ENCODE measurements at regions not wholly inside any gene's neighbourhood (a gene's known extent, or its start where the extent isn't known, plus 50 kb on each side); places are given as distances from the start of the nearest gene placed in this dataset.
A peak's percentile ranks its signal among the peaks of the same experiment; 100 is the strongest.

DNA sequence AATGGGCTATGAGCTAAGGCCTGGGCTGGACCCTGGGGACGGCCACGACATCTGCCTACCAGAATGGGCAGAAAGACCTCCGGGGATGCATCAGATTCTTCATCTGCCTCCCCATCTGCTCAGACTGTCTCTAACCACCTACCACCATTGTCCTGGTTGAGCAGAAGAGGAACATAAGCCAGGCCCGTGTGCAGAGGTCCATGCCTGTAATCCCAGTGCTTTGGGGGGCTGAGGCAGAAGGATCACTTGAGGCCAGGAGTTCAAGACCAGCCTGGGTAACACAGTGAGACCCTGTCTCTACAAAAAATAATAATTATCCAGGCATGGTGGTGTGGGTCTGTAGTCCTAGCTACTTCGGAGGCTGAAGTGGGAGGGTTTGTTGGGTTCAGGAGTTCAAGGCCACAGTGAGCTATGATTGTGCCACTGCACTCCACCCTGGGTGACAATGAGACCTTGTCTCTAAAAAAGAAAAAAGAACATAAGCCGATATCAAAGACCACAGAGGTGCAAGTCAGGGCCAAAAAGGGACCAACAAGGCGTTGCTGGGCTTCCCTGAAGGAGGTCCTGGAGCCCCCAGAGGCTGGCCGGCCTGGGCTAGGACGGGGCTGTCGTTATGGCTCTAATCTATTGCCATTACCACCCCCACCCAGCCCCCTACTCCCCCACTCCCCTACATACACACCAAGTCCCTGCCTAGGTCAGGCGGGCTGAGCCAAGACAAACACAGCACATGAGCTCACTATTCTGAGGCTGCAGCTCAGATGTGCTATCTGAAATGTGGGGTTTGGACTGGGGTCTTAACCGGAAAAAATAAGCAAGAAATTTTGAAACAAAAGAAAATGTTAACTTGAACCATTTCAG, 239.2 kb upstream of the RAB4A start:
- no peak for DNase-seq (ENCODE audit: low read depth)

DNA sequence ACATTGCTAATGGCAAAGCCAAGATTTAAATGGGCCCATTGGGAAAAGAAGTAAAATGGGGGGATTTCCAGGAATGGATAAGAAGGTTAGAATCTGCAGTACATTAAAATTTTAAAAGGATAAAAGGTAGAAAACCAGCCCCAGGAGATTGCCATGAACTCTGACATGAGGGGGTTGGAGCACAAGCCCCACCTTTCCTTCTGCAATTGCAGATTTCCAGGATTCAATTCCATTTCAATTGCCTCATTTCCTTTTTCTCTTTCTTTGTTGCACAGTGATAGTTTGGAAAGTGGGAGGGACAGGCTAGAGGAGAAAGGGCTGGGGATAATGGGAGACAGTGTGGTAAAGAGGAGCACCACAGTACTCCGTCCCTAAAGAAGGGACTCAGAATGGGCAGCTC, 238.5 kb upstream of the RAB4A start:
- DNase-seq (ENCODE audit: low read depth) = no peak

GRCh38 chr1:229033480-229033879, 237.4 kb upstream of the RAB4A start:
- DNase-seq (ENCODE audit: low read depth) = no peak

- DNase-seq (ENCODE audit: low read depth) = no peak
Measured at GRCh38 chr1:229034342-229034741, 236.6 kb upstream of the RAB4A start.

GRCh38 chr1:229035054-229035747, 235.7 kb upstream of the RAB4A start:
- DNase-seq (ENCODE audit: low read depth) = no peak

DNA sequence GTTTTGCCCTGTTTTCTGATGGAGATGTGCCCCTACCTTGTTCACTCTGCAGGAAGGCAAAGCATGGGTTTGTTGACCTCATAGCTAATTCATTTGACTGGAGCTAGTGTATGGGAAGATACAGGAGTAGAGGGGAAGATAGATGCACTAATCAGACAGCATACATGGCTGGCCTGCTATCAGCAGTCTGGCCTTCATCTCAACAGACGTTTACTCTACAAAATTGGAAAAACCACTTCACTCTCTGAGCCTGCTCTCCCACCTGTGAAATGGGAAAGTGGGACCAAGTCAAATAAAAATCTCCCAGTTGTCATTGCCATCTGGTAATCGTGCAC, 235.2 kb upstream of the RAB4A start:
- no peak for DNase-seq (ENCODE audit: low read depth)

- DNase-seq (ENCODE audit: low read depth) = peak; percentile 68
Measured at GRCh38 chr1:229037806-229038405, 233.0 kb upstream of the RAB4A start.

DNA sequence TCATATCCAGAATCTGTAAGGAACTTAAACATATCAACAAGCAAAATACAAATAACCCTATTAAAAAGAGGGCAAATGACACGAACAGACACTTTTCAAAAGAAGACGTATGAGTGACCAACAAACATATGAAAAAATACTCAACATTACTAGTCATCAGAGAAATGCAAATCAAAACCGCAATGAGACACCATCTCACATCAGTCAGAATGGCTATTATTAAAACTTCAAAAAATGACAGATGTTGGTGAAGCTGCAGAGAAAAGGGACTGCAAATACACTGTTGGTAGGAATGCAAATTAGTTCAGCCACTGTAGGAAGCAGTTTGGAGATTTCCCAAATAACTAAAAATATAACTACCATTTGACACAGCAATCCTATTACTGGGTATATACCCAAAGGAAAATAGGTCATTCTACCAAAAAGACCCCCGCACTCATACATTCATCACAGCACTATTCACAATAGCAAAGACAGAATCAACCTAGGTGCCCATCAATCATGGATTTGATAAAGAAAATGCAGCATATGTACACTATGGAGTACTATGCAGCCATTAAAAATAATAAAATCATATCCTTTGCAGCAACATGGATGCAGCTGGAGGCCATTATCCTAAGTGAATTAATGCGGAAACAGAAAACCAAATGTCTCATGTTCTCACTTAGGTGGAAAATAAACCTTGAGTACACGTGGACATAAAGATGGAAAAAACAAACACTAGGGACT, 230.1 kb upstream of the RAB4A start:
- no peak for DNase-seq (ENCODE audit: low read depth)

- DNase-seq (ENCODE audit: low read depth) = no peak
Measured at GRCh38 chr1:229041946-229042345, 229.0 kb upstream of the RAB4A start.

- DNase-seq (ENCODE audit: low read depth) = no peak
Measured at GRCh38 chr1:229042482-229042881, 228.4 kb upstream of the RAB4A start.

- no peak for DNase-seq (ENCODE audit: low read depth)
Measured at GRCh38 chr1:229043115-229043514, 227.8 kb upstream of the RAB4A start.

- DNase-seq (ENCODE audit: low read depth) = no peak
Measured at GRCh38 chr1:229046251-229046853, 224.6 kb upstream of the RAB4A start.

GRCh38 chr1:229047161-229047839, 223.6 kb upstream of the RAB4A start:
- DNase-seq (ENCODE audit: low read depth) = no peak

DNA sequence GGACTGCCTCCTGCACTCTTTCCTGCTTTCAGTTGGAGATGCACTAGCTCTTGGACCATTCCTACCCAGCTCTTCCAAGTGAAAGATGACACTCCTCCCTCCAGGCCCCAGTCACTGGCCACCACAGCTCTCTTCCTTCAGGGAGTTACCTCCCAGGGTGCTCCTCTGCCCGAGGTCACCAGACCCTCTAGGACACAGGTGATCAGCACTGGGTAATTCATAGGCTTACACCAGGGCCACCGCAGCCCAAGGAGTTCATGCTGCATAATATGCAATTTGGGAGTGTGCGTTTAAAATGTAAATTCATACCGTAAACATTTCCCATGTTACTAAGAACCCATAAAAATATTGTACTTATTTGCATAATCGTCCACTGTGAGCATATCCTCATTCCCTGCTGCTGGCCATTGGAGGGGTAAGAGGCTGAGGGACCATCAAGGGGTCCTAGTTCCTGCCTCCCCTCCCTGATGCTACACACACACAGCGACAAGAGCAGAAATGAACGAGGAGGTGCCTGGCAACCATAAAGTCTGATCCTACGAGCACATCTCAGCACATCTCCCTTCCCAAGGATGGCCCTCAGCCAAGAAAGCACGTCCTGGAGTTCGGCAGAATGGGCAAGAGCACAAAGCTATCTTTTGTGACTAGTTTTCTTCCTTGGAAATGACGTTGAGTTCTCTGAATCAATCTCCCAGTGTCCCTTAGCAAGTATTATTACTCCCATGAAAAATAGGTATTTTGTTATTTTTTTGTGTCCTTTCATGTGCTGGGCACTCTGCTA, 222.9 kb upstream of the RAB4A start:
- no peak for DNase-seq (ENCODE audit: low read depth)

GRCh38 chr1:229048896-229049295, 222.0 kb upstream of the RAB4A start:
- DNase-seq (ENCODE audit: low read depth) = no peak

GRCh38 chr1:229056046-229056445, 214.9 kb upstream of the RAB4A start:
- DNase-seq (ENCODE audit: low read depth) = no peak

GRCh38 chr1:229058111-229058561, 212.8 kb upstream of the RAB4A start:
- DNase-seq (ENCODE audit: low read depth) = no peak

GRCh38 chr1:229058729-229059128, 212.2 kb upstream of the RAB4A start:
- no peak for DNase-seq (ENCODE audit: low read depth)

- peak; percentile 24 for DNase-seq (ENCODE audit: low read depth)
Measured at GRCh38 chr1:229059671-229060539, 211.0 kb upstream of the RAB4A start.

- no peak for DNase-seq (ENCODE audit: low read depth)
Measured at GRCh38 chr1:229062135-229062534, 208.8 kb upstream of the RAB4A start.

Measured in amniotic epithelial cell (primary cell).